Skeletal muscle tissue (tissue), 3 donors: ENCODE measurements at regions not wholly inside any gene's neighbourhood (a gene's known extent, or its start where the extent isn't known, plus 50 kb on each side); places are given as distances from the start of the nearest gene placed in this dataset.

Experiments used
- H3K27ac ChIP-seq: one replicate; pipeline ENCODE4 v1.7.0; 2013; ENCODE audit warnings: mild to moderate bottlenecking, low read depth, low read length, inconsistent platforms
- H3K27me3 ChIP-seq, 3 donors: one replicate each; pipeline ENCODE4 v1.7.0; 2013; ENCODE audit warnings: low read length in 3 of 3; ENCODE audit not compliant: control insufficient read depth in 3 of 3, insufficient read depth in 3 of 3
- H3K36me3 ChIP-seq, 3 donors: one replicate each; pipeline ENCODE4 v1.7.0; 2013; ENCODE audit warnings: low read length in 3 of 3; ENCODE audit not compliant: control insufficient read depth in 3 of 3, insufficient read depth in 3 of 3
- H3K4me1 ChIP-seq, 3 donors: one replicate each; pipeline ENCODE4 v1.7.0; 2013; ENCODE audit warnings: low read length in 3 of 3, mild to moderate bottlenecking in 3 of 3; ENCODE audit not compliant: control insufficient read depth in 3 of 3, insufficient read depth in 3 of 3
- H3K4me3 ChIP-seq, 3 donors: one replicate each; pipeline ENCODE4 v1.7.0; 2013; ENCODE audit warnings: low read length in 3 of 3
- H3K9ac ChIP-seq, 3 donors: one replicate each; pipeline ENCODE4 v1.7.0; 2013; ENCODE audit warnings: low read length in 3 of 3, mild to moderate bottlenecking in 3 of 3, moderate library complexity in 2 of 3, low read depth in 1 of 3
- H3K9me3 ChIP-seq, 3 donors: one replicate each; pipeline ENCODE4 v1.7.0; 2013; ENCODE audit warnings: low read length in 3 of 3; ENCODE audit not compliant: control insufficient read depth in 3 of 3
- donor health status: Osteomylitis.

GRCh38 chr2:84048964-84049363 lies 410.1 kb downstream of the SUCLG1 start:
- H3K27me3 ChIP-seq: no peaks in the 10 kb centered on the region
- H3K4me3 ChIP-seq: no peak overlapping the region
- no peaks in the 10 kb centered on the region for H3K4me1 ChIP-seq
- no peaks in the 10 kb centered on the region for H3K36me3 ChIP-seq
- H3K9me3 ChIP-seq: no peaks in the 10 kb centered on the region
- no peak overlapping the region for H3K9ac ChIP-seq
- no peak overlapping the region for H3K27ac ChIP-seq

DNA sequence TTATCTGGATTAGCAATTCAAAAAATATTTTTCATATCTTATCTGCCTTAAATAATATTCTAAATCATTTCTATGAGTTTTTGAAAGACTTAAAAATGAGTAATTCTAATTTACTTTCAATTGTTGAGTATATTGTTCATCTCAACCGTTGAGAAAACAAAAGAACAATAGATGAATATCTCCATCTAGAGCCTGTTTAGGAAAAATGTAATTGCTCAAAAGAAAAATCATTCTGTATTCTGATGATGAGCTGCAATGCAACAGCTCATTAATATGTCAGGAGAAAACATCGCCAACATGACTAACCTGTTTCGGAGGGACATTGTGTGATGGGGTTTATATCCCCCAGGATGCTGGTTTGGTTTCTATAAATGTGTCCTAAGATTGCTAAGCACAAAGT lies 417.6 kb downstream of the SUCLG1 start:
- H3K36me3 ChIP-seq: no peaks in the 10 kb centered on the region
- H3K27ac ChIP-seq: no peak overlapping the region
- H3K4me1 ChIP-seq: no peaks in the 10 kb centered on the region
- H3K9me3 ChIP-seq: no peaks in the 10 kb centered on the region
- no peak overlapping the region for H3K9ac ChIP-seq
- H3K4me3 ChIP-seq: no peak overlapping the region
- H3K27me3 ChIP-seq: no peaks in the 10 kb centered on the region

DNA sequence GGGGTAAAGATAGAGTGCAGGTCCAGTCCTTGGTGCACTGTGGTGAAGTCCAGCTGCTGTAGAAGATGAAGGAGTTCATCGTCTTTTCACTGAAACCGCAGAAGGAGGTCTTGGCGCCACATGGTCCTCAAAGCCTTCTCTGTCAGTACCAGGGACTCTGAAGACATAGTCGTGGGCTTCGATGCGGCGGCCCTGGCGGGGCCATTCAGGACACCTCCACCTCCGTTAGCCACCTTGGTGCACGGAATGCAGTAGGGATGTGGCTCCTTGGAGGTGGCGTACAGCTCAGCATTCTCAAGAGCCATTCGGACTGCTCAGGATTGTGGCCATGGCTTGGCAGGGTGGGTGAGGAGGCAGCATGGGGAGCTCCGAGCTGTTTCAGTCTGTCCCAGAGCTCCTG lies 418.8 kb downstream of the SUCLG1 start:
- Histone ChIP-seq H3K27ac (no peak overlapping the region), H3K4me3 (no peak overlapping the region), H3K27me3 (no peaks in the 10 kb centered on the region), H3K9me3 (no peaks in the 10 kb centered on the region), H3K4me1 (no peaks in the 10 kb centered on the region), H3K36me3 (no peaks in the 10 kb centered on the region), H3K9ac (no peak overlapping the region)

DNA sequence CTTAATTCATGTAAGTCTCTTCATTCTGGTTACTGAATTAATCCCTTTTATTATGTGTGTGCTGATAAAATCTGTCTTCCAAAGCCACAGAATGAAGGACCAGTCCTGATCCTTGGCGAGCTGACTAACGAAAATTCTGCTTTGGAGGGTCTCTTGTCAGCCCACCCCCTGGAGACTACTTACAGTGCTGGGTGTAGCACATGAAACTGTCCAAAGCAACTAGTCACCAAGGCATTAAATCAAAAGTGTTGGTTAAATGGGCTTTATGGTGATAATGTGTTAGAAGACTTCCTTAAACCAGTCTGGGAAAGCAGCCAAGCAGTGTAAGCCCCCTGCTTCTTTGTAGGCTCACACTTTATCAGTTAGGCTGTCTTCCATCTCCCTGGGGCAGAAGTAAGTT lies 420.2 kb downstream of the SUCLG1 start:
- H3K9me3 ChIP-seq: no peaks in the 10 kb centered on the region
- H3K9ac ChIP-seq: no peak overlapping the region

GRCh38 chr2:84033347-84033974 lies 425.6 kb downstream of the SUCLG1 start:
- H3K9ac ChIP-seq: no peak overlapping the region
- H3K27ac ChIP-seq: no peak overlapping the region
- H3K9me3 ChIP-seq: no peaks in the 10 kb centered on the region
- peaks cover 0 to 5% (median 0%) of the 10 kb centered on the region in 3 donors for H3K4me1 ChIP-seq
- H3K36me3 ChIP-seq: no peaks in the 10 kb centered on the region
- H3K27me3 ChIP-seq: no peaks in the 10 kb centered on the region
- H3K4me3 ChIP-seq: no peak overlapping the region

More for the DNA sequence above, 420.2 kb downstream of the SUCLG1 start:
- Histone ChIP-seq H3K27me3 (no peaks in the 10 kb centered on the region), H3K27ac (no peak overlapping the region), H3K36me3 (no peaks in the 10 kb centered on the region), H3K4me3 (no peak overlapping the region), H3K4me1 (no peaks in the 10 kb centered on the region)

DNA sequence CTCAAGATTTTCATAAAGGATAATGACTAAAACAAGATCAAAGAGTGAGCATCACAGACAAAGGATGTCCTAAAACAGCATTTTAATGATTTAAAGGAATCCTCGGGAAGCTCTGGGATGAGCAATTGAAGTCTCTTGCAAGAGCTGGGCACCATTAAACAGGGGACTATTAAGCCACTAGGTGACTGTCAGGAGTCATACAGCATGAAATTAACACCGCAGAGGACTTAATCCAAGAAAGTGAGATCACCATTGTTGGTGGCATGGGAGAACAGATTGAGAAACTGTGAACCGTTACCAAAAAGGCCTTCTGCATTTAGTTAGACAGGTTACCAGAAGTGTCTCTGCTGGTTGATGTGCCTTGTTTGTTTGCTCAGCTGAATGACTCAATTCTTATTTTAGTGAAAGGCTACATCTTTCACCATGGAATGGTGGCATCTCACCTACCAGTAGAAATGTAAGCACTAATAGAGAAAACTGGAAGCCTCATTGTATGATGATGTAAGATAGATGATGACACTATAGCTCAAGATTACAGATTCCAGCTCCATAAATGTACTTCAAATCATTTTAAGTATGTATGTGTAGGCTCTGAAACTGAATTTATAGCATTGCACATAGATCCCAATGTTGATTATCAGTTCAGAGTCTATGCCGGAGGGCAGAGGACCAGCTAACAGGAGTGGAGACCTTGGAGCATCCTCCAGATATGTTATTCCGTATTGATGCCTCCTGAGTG lies 427.6 kb downstream of the SUCLG1 start:
- Histone ChIP-seq H3K9ac (no peak overlapping the region), H3K4me1 (peaks cover 0 to 5% (median 0%) of the 10 kb centered on the region in 3 donors), H3K4me3 (no peak overlapping the region), H3K9me3 (no peaks in the 10 kb centered on the region), H3K27me3 (no peaks in the 10 kb centered on the region), H3K27ac (no peak overlapping the region), H3K36me3 (no peaks in the 10 kb centered on the region)

- Histone ChIP-seq H3K27ac (no peak overlapping the region), H3K27me3 (no peaks in the 10 kb centered on the region), H3K9me3 (no peaks in the 10 kb centered on the region), H3K4me3 (no peak overlapping the region), H3K36me3 (no peaks in the 10 kb centered on the region), H3K9ac (no peak overlapping the region), H3K4me1 (peaks cover 0 to 5% (median 0%) of the 10 kb centered on the region in 3 donors)
Observed at GRCh38 chr2:84029903-84030575, 429.0 kb downstream of the SUCLG1 start.

GRCh38 chr2:84026818-84027217 lies 432.3 kb downstream of the SUCLG1 start:
- H3K9me3 ChIP-seq: no peaks in the 10 kb centered on the region
- peaks cover 0 to 5% (median 0%) of the 10 kb centered on the region in 3 donors for H3K4me1 ChIP-seq
- no peak overlapping the region for H3K9ac ChIP-seq
- no peaks in the 10 kb centered on the region for H3K27me3 ChIP-seq
- H3K27ac ChIP-seq: no peak overlapping the region
- no peak overlapping the region for H3K4me3 ChIP-seq
- no peaks in the 10 kb centered on the region for H3K36me3 ChIP-seq

DNA sequence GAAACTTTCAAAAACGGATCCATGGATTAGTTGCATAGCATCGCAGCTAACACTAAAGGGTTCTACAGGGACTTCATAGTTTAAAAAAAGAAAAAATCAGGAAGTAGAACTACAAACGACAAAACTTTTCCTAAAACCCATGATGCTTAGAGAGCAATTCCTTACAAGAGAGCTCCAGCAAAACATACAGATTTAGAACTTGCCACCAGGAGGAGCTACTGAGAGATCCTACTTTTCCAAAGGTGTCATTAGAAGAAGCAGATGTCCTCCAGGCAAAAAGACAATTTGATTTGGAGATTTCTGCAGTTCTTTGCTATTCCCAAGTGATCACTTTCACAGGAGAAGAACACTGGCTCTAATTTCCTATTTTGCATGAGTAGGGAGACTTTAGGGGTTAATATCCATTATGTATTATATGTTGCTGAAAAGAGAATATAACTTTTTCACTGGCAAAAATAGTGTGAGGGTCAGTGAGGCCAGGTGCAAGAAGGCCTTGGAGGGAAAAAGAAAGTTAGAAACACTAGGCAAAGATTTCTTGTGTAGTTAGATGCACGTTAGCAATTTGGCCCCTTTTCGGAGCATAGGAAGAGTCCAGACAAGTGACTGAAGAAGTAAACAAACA lies 436.2 kb downstream of the SUCLG1 start:
- no peaks in the 10 kb centered on the region for H3K4me1 ChIP-seq
- H3K36me3 ChIP-seq: no peaks in the 10 kb centered on the region
- H3K27me3 ChIP-seq: no peaks in the 10 kb centered on the region
- H3K9ac ChIP-seq: no peak overlapping the region
- H3K27ac ChIP-seq: no peak overlapping the region
- no peaks in the 10 kb centered on the region for H3K9me3 ChIP-seq
- H3K4me3 ChIP-seq: no peak overlapping the region

DNA sequence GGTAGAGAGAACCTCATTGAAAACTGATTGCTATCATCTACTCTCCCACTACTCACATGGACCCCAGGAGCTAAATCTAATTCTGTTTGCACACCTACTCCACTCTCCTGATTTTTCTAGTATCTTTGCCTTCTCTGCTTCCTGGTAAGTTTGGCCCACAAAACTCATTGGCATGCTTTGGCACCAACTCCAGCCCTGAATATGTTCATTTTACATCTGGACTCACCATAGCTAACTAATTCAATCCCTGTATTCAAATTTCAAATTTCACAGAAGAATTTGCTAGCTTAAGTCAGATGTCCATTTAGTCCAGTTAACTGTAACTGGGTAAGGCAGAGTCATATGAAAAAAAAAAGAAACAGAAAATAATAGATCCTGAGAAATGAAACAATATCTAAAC lies 442.1 kb downstream of the SUCLG1 start:
- H3K27ac ChIP-seq: no peak overlapping the region
- no peaks in the 10 kb centered on the region for H3K9me3 ChIP-seq
- H3K27me3 ChIP-seq: no peaks in the 10 kb centered on the region
- H3K4me1 ChIP-seq: no peaks in the 10 kb centered on the region
- no peak overlapping the region for H3K9ac ChIP-seq
- no peak overlapping the region for H3K4me3 ChIP-seq
- H3K36me3 ChIP-seq: no peaks in the 10 kb centered on the region
